ENCODE measurements at regions not wholly inside any gene's neighbourhood (a gene's known extent, or its start where the extent isn't known, plus 50 kb on each side); places are given as distances from the start of the nearest gene placed in this dataset.

DNA sequence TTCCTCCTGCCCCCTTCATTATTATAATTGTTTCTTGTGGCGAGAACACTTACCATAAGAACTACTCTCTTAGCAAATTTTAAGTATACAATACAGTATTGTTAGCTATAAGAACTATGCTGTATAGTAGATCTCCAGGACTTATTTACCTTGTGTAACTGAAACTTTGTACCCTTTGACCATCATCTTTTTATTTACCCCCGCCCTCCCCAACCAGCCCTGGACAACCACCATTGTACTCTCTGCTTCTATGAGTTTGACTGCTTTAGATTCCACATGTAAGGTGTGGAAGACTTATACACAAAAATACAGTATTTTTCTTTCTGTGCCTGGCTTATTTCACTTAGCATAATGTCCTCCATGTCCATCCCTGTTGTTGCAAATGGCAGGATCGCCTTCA, 161.1 kb downstream of the PHF8 start:
- TF ChIP-seq, protein P1, sequence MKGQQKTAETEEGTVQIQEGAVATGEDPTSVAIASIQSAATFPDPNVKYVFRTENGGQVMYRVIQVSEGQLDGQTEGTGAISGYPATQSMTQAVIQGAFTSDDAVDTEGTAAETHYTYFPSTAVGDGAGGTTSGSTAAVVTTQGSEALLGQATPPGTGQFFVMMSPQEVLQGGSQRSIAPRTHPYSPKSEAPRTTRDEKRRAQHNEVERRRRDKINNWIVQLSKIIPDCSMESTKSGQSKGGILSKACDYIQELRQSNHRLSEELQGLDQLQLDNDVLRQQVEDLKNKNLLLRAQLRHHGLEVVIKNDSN (IDR thresholded peaks at IDR 0.05), result no peak
- TF ChIP-seq YY1 (IDR thresholded peaks at IDR 0.05; ENCODE audit: low read depth) (no peak), TEAD4 (IDR thresholded peaks at IDR 0.05) (no peak), CEBPB (IDR thresholded peaks at IDR 0.05) (no peak), REST (IDR thresholded peaks at IDR 0.05; ENCODE audit: low read depth) (no peak), EP300 (IDR thresholded peaks at IDR 0.05; ENCODE audit: borderline replicate concordance) (no peak), ZBTB7A (IDR thresholded peaks at IDR 0.05; ENCODE audit: low read depth) (no peak), RAD21 (IDR thresholded peaks at IDR 0.05; ENCODE audit: low read depth) (no peak), TAF1 (IDR thresholded peaks at IDR 0.05; ENCODE audit: low read depth) (no peak), EGR1 (IDR thresholded peaks at IDR 0.05) (no peak), CREB1 (IDR thresholded peaks at IDR 0.05; ENCODE audit: low read depth) (no peak), MAX (IDR thresholded peaks at IDR 0.05) (no peak), NFIC (IDR thresholded peaks at IDR 0.05) (no peak), FOXM1 (IDR thresholded peaks at IDR 0.05; ENCODE audit: borderline replicate concordance, low read depth) (no peak), TCF12 (IDR thresholded peaks at IDR 0.05; ENCODE audit: low read depth) (no peak)

DNA sequence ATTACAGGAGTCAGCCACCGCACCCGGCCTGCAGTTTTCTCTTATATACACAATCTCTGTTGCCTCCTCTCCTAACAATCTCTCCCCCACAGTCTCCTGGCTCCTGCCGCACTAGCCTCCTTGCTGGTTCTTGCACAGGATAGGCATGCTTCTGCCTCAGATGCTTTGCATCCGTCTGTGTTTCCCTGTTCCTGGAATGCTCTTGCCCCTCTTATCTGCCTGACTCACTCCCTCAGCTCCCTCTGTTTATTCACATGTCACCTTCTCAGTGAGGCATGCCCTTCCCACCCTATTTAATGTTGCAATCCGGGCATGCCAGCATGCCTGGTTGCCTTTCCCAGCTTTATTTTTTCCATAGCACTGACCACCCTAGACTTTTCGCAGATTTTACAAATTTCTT, 161.9 kb downstream of the PHF8 start:
- TF ChIP-seq RAD21 (IDR thresholded peaks at IDR 0.05; ENCODE audit: low read depth) (no peak), TEAD4 (IDR thresholded peaks at IDR 0.05) (0 out of 2 replicates have a peak, but pooled peaks have one; percentile 28), TAF1 (IDR thresholded peaks at IDR 0.05; ENCODE audit: low read depth) (no peak), CEBPB (IDR thresholded peaks at IDR 0.05) (peak; percentile 69)

DNA sequence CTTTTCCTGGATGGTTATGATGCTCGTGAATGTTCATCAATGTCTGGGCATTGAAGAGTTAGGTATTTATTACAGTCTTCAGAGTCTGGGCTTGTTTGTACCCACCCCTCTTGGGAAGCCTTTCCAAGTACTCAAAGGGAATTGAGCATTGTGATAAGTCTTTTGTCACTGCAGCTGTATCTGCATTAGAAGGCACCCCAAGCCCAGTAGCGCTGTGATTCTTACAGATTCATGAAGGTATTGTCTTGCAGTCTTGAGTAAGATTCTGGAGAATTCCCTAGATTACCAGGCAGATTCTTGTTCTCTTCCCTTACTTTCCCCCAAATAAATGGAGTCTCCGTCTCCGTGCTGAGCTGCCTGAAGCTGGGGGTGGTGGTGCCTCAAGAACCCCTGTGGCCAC, 173.4 kb upstream of the HUWE1 start:
- TF ChIP-seq EP300 (IDR thresholded peaks at IDR 0.05; ENCODE audit: borderline replicate concordance), result no peak
- TF ChIP-seq TEAD4 (IDR thresholded peaks at IDR 0.05), result no peak
- TF ChIP-seq NFIC (IDR thresholded peaks at IDR 0.05), result no peak
- TF ChIP-seq FOXM1 (IDR thresholded peaks at IDR 0.05; ENCODE audit: borderline replicate concordance, low read depth), result no peak
- TF ChIP-seq, protein P1 (IDR thresholded peaks at IDR 0.05), result no peak
- no peak for TF ChIP-seq TAF1 (IDR thresholded peaks at IDR 0.05; ENCODE audit: low read depth)
- TF ChIP-seq EGR1 (IDR thresholded peaks at IDR 0.05), result no peak
- no peak for TF ChIP-seq TCF12 (IDR thresholded peaks at IDR 0.05; ENCODE audit: low read depth)
- no peak for TF ChIP-seq REST (IDR thresholded peaks at IDR 0.05; ENCODE audit: low read depth)
- TF ChIP-seq CEBPB (IDR thresholded peaks at IDR 0.05), result no peak
- TF ChIP-seq ZBTB7A (IDR thresholded peaks at IDR 0.05; ENCODE audit: low read depth), result no peak
- no peak for TF ChIP-seq RAD21 (IDR thresholded peaks at IDR 0.05; ENCODE audit: low read depth)
- TF ChIP-seq YY1 (IDR thresholded peaks at IDR 0.05; ENCODE audit: low read depth), result no peak
- no peak for TF ChIP-seq MAX (IDR thresholded peaks at IDR 0.05)
- TF ChIP-seq CREB1 (IDR thresholded peaks at IDR 0.05; ENCODE audit: low read depth), result no peak

- TF ChIP-seq RAD21 (IDR thresholded peaks at IDR 0.05; ENCODE audit: low read depth) (peak; percentile 69), TEAD4 (IDR thresholded peaks at IDR 0.05) (no peak)
Observed at GRCh38 chrX:53831662-53832635, 145.4 kb upstream of the HUWE1 start.

DNA sequence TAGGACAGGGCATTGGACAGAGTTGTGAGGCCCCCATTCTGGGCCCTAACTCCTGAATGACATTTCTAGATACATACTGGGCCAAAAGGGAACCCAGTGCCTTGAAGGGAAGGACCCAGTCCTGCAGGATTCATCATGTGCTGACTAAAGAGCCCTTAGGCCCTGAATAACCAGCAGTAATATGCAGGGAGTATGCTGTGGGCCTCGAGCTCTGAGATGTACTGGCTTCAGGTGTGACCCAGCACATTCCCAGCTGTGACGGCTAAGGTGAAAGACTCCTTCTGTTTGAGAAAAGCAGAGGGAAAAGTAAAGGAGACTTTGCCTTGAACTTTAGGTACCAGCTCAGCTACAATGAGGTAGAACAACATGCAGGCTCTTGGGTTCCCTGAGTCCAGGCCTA, 138.2 kb upstream of the HUWE1 start:
- no peak for TF ChIP-seq REST (IDR thresholded peaks at IDR 0.05; ENCODE audit: low read depth)
- TF ChIP-seq CREB1 (IDR thresholded peaks at IDR 0.05; ENCODE audit: low read depth), result no peak

Data from Ishikawa (cell line).